ENCODE measurements at regions not wholly inside any gene's neighbourhood (a gene's known extent, or its start where the extent isn't known, plus 50 kb on each side); places are given as distances from the start of the nearest gene placed in this dataset.

GRCh38 chr4:110959041-110959643 is 336.3 kb upstream of the PITX2 start:
- no peak overlapping the region for H2BK20ac ChIP-seq (ENCODE audit: low read depth, low read length)
- no peaks in the 10 kb centered on the region for H3K79me1 ChIP-seq (ENCODE audit: low read depth in 1 of 2, low read length in 2 of 2)
- no peak overlapping the region for H4K8ac ChIP-seq (ENCODE audit: low read depth in 2 of 2, low read length in 2 of 2)
- H2BK120ac ChIP-seq (ENCODE audit: low read depth, low read length) = no peak overlapping the region
- ChIA-PET CTCF (interaction anchor here (1.2 to 1.6 kb wide), 2 partner anchors 315 to 328 kb away, joined by 3 to 4 read pairs; no protein-coding TSS in a partner anchor), POLR2A (ENCODE audit: unreplicated experiment) (no interaction called here)
- no peak overlapping the region for H3K27ac ChIP-seq (ENCODE audit: insufficient read depth, low read length)
- no peak overlapping the region for H3K4me2 ChIP-seq (ENCODE audit: low read depth, low read length)
- no peak overlapping the region for H3K4me3 ChIP-seq (ENCODE audit: insufficient read depth, low read depth, low read length)
- no peak overlapping the region for H3K9ac ChIP-seq (ENCODE audit: low read depth, low read length)
- no peak overlapping the region for H3K14ac ChIP-seq (replicated peaks; ENCODE audit: low read depth, low read length)
- in situ Hi-C loops (cut with MboI; ENCODE audit: low sequenced_read_pairs) = loop anchor here (5.0 to 25.0 kb wide), 2 partner anchors 322 to 678 kb away; no protein-coding TSS in a partner anchor
- no peak overlapping the region for H3K56ac ChIP-seq (ENCODE audit: extremely low read depth, insufficient read depth, low read length)
- no peak overlapping the region for H4K91ac ChIP-seq (ENCODE audit: insufficient read depth, low read depth, low read length)
- H2AK5ac ChIP-seq (ENCODE audit: low read depth, low read length) = no peak overlapping the region
- no peak overlapping the region for H2AFZ ChIP-seq (replicated peaks; ENCODE audit: low read length, poor library complexity)
- DNase-seq (peak; percentile 30), ATAC-seq (ENCODE audit: low read depth) (peak; percentile 66; the same call in 1 of the 2 replicates)
- dilution Hi-C loops (cut with HindIII; ENCODE audit: low sequenced_read_pairs, unreplicated experiment) = no loop called here
- no peak overlapping the region for H3K4ac ChIP-seq (ENCODE audit: low read depth, low read length)
- H3K9me1 ChIP-seq (ENCODE audit: insufficient read depth, low read length) = no peaks in the 10 kb centered on the region
- no peak overlapping the region for H4K5ac ChIP-seq (ENCODE audit: low read depth, low read length)
- TF ChIP-seq RFX5 (IDR thresholded peaks at IDR 0.05; ENCODE audit: low read depth, low read length) = no peak
- peak; percentile 50 for TF ChIP-seq CTCF (conservative IDR thresholded peaks at IDR 0.05; ENCODE audit: low read depth, low read length)
- TF ChIP-seq NFE2L2 (IDR thresholded peaks at IDR 0.05; ENCODE audit: low read depth, low read length) = no peak
- TF ChIP-seq USF2 (IDR thresholded peaks at IDR 0.05; ENCODE audit: low read depth, low read length) = no peak
- peak; percentile 48 for TF ChIP-seq RAD21 (IDR thresholded peaks at IDR 0.05; ENCODE audit: low read length)
- peak; percentile 32; the same call in 1 of the 2 replicates for TF ChIP-seq SMC3 (IDR thresholded peaks at IDR 0.05; ENCODE audit: low read depth, low read length)
- TF ChIP-seq POLR2A (IDR thresholded peaks at IDR 0.05; ENCODE audit: low read depth, low read length) = no peak
- H4K20me1 ChIP-seq (ENCODE audit: insufficient read depth, low read length) = no peaks in the 10 kb centered on the region
- no peak overlapping the region for H2BK5ac ChIP-seq (ENCODE audit: low read depth, low read length, poor library complexity, severe bottlenecking)
- no peaks in the 10 kb centered on the region for H3K4me1 ChIP-seq (ENCODE audit: control insufficient read depth, insufficient read depth, low read length)
- no peak overlapping the region for H2AK9ac ChIP-seq (replicated peaks; ENCODE audit: low read depth, low read length, poor library complexity)
- no TSS peak for BruUV-seq (replicated peaks)
- peaks cover 2% of the 10 kb centered on the region; the same call in 1 of the 2 replicates for H3K27me3 ChIP-seq (ENCODE audit: control insufficient read depth, insufficient read depth, low read length)
- H2BK15ac ChIP-seq (ENCODE audit: low read depth, low read length) = no peak overlapping the region
- H3K18ac ChIP-seq (ENCODE audit: low read depth, low read length) = no peak overlapping the region
- H3K23ac ChIP-seq (ENCODE audit: low read depth, low read length) = no peak overlapping the region
- intact Hi-C loops (cut with micrococcal nuclease) = loop anchor here (1.0 to 10.0 kb wide), 4 partner anchors 327 to 896 kb away; no protein-coding TSS in a partner anchor
- no peaks in the 10 kb centered on the region for H3K36me3 ChIP-seq (ENCODE audit: control insufficient read depth, insufficient read depth, low read length)
- H3K9me3 ChIP-seq (ENCODE audit: control insufficient read depth, insufficient read depth, low read length) = no peaks in the 10 kb centered on the region

All from IMR-90 (cell line).